Fibroblast of peridontal ligament (primary cell): ENCODE measurements at regions not wholly inside any gene's neighbourhood (a gene's known extent, or its start where the extent isn't known, plus 50 kb on each side); places are given as distances from the start of the nearest gene placed in this dataset.
A peak's percentile ranks its signal among the peaks of the same experiment; 100 is the strongest.

Experiments used
- DNase-seq: peaks from one replicate; pipeline ENCODE4 v3.0.0-alpha.2; 2010; ENCODE audit errors: extremely low read depth

DNA sequence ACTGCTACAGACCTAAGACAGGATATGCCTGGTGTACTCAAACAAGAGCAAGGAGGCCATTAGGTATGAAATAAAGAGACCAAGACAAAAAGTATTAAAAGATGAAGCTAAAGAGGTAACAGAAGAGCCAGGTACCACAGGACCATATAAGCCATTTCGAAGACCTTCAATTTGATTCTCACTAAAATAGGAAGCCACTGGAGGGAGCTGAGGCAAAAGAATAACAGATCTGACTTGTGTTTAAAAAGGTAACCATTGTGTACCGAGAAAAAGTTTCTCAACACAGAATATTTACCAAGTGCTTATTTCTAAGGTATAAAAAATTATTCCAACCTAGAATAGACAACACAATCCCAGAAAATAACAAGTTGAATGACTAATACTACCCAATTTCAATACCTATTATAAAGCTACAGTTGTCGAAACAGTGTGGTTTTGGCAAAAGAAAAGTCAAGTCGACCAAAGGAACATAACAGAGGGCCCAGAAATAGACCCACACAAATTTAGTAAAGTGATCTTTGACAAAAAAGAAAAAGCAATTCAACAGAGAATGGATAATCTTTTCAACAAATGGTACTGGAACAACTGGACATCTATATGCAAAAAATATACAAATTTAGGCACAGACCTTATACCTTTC, 125.3 kb upstream of the DST start:
- DNase-seq = peak; percentile 41

DNA sequence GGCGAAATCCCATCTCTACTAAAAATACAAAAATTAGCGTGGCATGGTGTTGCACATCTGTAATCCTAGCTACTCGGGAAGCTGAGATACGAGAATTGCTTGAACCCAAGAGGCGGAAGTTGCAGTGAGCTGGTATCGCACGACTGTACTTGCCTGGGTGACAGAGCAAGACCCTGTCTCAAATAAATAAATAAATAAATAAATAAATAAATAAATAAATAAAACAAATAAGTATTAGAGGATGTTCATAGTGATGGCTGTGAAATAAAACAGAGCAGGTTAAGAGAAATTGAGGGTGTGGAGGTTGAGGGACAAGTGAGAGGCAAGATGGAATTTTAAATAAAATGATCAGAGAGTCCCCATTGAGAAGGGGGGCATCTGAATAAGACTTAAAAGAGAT, 124.7 kb upstream of the DST start:
- DNase-seq = no peak

DNA sequence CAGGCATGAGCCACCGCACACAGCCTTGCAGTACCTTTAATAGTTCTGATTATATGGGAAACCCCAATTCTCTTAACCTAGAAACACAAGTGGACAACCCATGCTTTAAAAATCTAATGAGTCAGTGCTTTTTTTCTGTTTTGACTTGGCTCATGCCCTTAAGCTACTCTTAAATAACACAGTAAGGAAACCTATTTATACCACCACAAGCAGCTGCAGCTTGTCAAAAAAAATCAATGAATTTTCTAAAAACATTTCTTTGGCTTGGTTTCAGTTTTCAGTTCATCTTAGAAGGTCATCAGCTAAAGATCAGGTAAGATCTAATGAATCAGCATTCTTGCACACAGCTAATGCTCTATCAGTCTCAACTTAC, 124.1 kb upstream of the DST start:
- peak; percentile 85 for DNase-seq

DNA sequence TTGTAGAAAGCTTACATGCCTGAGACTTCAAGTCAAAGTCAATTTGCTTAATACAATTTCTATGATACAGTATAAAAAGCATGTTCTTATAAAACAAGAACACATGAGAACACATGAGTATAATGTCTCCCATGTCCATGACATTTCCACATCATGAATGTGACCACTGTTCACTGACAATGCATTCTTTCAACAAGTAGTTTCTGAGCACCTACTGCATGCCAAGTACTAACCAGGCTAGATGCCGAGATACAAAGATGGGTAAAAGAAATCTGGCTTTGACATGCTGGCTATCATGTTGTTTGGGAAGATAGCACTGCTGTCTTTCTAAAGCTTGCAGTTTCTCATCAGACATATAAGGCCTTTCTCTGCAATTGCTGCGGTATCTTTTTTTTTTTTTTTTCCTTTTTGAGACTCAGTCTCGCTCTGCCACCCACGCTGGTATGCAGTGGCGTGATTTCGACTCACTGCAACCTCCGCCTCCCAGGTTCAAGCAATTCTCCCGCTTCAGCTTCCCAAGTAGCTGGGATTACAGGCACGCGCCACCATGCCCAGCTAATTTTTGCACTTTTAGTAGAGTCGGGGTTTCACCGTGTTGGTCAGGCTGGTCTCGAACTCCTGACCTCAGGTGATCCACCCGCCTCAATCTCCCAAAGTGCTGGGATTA, 123.6 kb upstream of the DST start:
- no peak for DNase-seq

DNA sequence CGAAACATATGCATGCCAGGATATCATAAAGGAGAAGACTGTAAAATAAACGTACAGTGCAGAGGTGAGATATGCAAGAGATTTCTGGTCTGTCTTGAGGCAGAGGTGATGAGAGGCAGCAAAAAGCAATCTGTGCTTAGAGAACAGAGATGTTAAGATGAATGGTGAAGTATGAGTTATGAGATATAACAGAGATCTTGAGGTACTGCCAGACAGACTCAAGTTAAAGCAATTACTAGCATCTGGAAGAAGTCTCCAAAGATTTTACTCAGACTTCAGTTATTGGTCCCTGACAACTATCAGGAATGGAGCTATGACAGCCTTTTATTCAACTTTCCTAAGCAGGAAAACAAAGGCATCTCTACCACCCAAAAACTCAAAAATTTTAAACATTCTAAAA, 122.8 kb upstream of the DST start:
- no peak for DNase-seq

DNA sequence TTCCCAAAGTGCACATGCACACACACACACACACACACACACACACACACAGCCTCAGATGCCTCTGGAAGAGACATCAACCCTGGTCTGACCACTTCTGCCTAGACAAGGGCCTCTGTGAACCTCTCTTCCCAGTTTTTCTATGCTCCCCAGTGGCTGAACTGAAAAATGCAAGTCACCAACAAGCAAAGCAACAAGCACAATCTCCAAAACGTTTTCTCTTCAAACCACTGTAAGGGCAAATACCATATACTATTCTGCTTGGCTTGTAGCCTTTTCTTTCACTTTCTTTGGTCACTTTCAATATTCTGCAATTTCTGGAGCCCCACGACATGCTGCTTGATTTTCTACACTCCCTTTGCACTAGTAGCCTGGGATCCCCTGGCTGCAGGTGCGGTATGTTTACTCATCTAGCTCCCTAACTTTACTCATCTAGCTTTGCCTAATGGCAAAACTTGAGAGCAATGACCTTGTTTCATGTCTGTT, 121.4 kb upstream of the DST start:
- peak; percentile 52 for DNase-seq

DNA sequence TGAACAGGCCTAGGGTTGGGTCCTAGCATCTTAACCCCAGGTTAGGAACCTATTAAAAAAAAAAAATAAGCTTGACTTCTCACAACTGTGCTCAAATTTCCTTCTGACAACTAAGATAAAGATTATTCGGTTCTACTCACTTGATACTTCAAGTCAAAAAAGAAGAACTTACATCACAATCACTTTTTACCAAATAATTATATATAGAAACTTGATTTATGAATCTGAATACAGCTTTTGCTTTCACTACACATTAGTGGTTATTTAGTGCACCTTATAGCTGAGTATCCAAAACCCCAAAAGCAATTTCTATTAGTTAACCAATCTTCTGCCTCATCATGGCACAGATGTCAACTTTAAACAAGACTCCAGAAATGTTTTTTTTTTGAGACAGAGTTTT, 119.0 kb upstream of the DST start:
- DNase-seq = no peak

DNA sequence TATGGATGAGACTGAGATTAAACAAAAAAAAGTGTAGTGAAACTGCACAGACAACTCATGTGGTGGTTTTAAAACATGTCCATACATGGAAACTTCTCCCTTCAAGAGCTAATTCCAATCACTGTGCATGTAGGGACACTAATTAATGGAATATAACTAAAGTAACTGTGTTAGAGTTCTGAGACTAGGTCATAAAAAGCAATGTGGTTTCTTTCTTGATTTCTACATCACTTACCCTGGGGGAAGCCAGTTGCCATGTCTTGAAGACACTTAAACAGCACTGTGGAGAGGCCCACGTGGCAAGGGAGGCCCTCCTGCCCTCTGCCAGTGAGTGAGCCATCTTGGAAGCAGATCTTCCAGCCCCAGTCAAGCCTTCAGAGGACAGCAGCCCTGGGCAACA, 118.2 kb upstream of the DST start:
- no peak for DNase-seq

DNA sequence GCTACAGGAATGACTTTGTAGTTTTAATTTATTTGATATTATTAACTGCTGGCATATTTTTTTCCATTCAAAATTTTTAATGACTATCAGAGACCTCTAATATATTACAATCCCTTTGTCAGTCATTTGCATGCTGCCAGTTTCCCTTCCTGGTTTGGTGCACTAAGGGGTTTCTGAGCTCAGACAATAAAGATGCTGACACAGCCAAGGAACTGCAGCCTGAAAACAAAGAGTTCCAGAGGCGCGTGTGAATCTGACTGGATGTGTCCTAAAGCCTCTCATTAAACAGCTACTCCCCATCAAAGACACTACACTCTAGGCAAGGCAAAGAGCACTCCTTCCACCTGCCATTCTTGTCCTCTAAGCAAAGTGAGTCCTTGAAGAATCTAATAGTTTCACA, 116.8 kb upstream of the DST start:
- DNase-seq = no peak

DNA sequence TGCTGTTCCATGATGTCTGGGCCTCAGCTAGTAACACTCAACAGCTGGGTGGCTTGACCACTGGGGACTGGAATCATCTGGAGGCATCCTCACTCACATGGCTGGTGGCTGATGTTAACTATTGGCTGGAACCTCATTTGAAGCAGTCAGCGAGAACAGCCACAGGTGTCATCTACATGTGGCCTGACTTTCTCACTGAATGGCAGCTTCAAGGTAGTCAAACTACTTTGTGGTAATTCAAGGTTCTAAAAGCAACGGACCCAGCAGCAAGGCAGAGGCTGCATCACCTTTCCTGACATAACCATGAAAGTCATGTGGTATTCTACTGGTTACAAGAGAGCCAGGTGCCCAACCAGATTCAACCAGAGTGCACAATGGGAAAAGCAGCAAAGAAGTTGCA, 115.9 kb upstream of the DST start:
- no peak for DNase-seq

DNA sequence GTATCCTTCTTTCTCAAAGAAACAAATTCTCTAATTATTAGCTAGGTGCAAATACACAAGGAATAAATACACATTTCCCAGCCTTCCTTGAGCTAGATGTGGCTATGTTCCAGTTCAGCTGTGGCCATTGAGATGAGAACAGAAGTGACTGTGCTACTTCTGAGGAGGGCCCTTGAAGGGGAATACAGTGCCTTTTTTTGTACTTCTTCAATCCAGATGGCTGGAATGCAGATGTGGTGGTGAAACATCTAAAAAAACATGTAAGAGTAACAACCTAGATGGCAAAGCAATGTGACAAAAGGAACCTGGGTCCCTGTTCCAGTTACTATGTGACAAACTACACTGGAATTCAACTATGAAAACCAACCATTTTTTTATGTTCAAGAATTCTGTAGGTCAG, 115.4 kb upstream of the DST start:
- no peak for DNase-seq

DNA sequence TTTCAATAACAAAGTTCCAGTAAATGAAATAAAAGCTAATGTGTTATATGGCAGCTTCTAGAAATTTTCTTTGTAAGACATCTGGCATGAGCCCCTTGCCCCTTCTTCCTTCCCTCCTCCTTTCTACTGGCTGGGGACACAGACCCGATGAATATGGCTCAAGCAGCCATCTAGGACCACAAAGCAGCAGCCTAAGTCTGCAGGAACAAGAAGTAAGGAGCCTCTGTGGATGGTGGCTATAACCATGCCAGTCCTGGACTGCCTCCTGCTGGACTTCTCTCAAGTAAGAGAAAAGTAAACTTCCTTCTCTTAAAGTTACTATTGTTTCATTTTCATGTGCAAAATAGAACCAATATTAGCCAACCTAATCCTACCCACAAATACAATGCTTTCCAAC, 114.9 kb upstream of the DST start:
- DNase-seq = peak; percentile 52

DNA sequence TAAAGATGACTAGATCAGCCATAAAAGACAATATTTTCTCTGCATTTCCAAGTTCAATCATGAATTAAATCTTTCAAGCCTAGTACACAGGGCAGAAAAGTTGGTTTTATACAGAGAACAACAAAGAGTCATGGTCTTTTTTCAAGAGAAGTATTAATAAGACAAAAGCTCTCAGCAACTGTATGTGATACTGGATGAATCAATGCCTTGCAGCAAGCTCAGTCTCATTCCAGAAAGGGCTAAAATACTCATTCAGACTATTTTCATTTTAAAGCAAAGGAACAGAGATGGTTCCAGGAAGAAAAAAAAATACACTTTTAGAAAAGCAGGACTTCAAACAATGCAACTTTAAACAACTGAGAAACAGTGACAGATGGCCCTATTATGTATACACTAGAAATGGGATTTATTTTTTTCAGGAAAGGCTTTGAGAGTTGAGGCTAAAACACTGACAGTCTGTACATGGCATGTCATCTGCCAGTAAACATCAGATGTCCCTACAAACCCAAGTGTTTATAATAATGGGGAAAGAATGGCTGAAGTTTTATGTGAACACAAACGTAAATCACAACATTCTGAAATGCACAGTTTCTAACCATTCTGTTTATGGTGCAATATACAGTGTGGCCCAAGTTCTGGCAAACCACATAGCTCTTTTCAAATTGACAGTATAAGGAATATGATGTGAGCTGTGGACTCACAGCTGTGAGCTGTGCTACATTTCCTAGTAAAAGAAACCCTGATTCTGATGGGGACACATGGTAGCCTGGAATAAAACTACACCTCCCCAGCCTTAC, 114.3 kb upstream of the DST start:
- no peak for DNase-seq

DNA sequence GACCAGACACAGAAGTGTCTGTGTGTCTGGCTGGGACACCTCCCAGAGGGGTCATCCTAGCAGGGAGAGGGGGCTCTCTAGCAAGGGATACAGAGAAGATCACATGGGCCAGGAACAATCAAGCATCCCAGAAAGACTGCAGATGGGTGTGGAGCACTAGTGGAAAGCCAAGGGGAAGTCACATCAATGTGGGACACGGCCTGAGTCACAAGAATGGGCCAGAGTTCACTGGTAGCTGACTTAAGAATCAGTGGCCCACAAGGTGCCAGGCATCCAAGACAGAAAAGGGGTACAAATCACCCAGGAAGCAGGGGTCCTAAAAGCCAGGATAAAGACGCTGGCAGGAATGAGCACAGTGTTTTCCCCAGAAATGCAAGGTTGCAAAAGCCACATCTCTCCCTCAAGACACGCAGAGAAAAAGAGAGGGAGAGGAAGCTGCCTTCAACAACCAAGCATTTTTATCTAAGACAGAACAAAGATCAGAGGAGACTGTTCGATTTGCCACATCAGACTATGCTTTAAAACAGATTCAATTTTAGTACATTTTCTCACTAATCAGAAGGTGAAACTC, 113.6 kb upstream of the DST start:
- no peak for DNase-seq

DNA sequence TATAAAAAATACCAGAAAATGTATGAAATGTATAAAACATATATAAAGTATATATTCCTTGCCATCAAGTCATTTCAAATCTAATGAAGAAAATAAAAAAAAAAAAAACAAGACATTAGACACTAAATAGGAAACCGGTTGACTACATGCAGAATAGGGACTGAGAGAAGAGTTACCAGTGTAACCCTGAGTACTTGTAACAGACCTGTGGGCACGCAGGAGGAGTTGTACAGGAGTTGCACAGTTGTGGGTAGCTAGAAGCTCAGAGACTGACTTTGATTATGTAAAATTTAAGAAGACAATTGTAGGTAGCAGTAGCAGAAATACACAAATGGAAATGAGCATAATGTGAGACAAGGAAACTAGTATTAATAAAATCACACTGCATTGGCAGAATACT, 112.4 kb upstream of the DST start:
- no peak for DNase-seq

DNA sequence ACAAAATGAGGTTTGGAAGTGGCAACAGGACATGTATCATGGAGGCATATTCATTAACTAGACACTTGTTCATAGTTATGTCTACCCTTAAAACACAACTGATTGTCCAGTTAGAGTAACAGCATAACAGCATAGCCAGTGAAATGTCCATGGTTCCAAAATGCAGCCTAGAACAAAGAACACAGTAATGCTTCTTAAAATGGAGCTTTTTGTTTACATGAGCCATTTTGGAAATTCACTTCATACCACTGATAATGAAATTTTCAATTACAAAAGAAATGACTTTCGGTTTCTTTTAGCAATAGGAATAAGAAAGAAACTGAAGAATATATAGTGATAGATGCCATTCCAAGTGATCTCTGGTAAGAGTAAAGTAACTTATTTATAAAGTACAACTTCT, 111.1 kb upstream of the DST start:
- DNase-seq = no peak

DNA sequence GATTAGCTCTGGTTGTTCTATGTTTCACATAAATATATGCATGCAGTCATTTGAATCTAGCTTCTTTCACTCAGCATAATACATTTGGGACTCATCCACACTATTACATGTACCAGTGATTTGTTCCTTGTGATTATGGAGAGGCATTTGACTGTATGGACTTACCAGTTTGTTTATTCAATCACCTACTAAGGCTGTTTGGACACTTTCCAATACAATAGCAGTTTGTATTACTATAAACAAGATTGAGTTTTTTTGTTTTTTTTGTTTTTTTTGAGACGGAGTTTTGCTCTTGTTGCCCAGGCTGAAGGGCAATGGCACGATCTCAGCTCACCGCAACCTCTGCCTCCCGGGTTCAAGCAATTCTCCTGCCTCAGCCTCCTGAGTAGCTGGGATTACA, 109.8 kb upstream of the DST start:
- no peak for DNase-seq

DNA sequence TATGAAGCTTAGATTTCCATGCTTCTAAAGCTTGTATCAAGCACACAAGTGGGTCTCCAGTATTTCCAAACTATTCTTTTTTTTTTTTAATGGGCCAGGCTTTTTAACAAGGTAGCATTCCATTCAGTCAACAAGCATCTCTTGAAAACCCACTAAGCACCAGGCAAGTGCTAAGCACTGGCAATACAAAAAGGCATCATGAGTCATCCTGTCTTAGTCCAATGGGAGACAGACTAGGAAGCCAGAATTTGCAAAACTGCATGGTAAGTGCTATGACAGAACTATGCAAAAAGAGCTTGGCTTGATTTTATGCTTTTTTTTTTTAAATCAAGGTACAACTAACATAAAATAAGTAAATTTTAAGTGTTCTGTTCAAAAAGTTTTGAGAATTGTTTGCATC, 109.3 kb upstream of the DST start:
- DNase-seq = peak; percentile 65

DNA sequence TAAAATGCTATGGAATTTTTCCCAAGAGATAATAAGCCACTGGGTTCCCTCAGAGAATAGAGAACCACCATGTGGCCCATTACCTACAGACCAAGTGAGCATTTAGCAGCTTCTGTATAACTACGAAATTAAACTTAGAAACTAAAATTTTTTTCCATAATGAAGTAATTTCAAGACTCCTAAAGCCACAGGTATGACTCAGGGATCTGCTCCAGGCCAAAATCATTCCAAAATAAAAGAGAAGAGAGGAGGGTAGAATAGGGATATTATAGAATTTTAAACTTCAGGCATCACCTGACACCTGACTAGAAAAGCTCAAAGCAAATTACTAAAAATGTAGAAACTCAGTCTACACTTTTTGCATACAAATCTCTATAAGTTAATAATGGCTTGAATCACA, 108.9 kb upstream of the DST start:
- no peak for DNase-seq

DNA sequence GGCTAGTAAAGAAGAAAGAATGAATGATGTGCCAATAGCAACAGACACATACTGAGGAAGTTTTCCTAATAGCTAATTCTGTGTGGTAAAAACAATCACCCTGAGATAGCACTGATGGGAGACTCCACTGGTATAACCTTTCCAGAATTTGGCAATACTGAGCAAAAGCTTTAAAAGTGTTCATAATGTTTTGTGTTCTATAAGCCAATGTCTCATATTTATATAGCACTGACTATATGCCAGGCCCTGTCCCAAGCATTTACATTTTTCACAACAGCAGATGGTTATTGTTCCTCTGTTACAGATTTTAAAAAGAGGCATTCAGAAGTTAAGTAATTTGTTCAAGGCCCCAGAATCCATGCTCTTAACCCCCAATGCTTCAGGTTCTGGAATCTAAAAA, 108.0 kb upstream of the DST start:
- DNase-seq = no peak

DNA sequence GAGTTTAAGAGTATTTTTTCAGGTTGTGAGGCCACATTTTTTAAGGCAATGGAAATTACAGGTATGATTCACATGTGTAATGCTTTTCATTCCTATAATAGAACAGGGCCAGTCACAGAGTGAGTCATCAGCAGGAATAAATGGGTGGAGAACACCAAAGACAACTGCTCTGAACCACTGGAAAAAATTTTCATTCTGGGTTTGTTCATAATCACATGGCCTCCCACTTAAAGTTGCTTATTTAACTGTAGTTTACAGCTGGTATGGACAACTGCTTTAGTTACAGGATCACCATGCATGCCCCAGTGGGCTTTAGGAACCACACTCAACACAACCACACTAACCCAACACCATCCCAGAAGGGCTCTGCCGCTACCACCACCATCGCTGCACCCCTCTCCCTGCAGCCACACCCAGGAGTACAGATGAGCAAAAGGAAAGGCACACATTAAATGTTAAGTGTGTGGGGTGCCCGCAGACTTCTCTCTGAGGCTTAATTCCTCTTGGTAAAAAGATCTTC, 107.0 kb upstream of the DST start:
- peak; percentile 67 for DNase-seq

DNA sequence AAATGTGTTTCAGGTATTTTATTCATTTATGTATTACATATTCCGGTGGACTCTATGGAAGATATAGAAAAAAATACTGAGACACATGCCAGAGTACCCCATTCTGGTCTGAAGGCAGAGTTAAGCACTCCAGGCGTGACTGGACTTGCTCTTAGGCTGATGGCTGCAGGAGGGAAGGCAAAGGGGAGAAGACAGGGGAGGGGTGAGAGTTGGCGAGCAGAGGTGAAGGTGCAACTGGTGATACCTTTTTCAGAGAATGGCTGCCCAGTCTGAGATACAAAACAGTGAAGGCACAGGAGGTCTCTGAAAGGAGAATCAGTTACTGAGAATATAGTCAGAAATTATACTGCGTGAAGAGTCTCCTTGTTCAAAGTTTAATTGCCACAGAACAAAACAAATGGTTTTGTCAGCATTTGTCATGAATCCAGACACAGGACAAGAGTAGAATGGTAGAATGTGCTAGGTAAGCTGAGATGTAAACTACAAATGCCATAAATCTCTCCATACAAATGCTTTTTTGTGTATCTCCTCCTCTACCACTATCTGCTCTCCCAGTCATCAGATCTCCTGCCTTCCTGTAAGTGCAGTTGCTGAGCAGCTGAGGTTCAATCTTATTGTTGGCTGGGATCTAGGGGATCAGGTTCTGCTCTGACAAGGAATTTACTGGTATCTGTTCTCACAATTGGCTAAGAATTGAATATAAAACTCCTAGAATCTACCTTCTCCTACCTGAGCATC, 104.2 kb upstream of the DST start:
- no peak for DNase-seq
